SK-N-SH (cell line): ENCODE measurements at regions not wholly inside any gene's neighbourhood (a gene's known extent, or its start where the extent isn't known, plus 50 kb on each side); places are given as distances from the start of the nearest gene placed in this dataset.

Experiments
- CTCF ChIP-seq: fragments of 200-600 bp; sonication (generic); IDR thresholded peaks from 2 replicates; pipeline ENCODE4 v1.6.1; 2017; ENCODE audit warnings: antibody characterized with exemption, mild to moderate bottlenecking, moderate library complexity
- ELF1 ChIP-seq: IDR thresholded peaks from 2 replicates; pipeline ENCODE4 v1.4.0; 2012
- EZH2phosphoT487 ChIP-seq: fragments of 200-600 bp; sonication (generic); IDR thresholded peaks from 2 replicates; pipeline ENCODE4 v1.6.1; 2017; ENCODE audit warnings: low read depth, mixed run types, mild to moderate bottlenecking, antibody characterized with exemption, moderate library complexity, borderline replicate concordance
- FOXM1 ChIP-seq: IDR thresholded peaks from 2 replicates; pipeline ENCODE4 v1.4.0; 2012; ENCODE audit warnings: low read depth, mild to moderate bottlenecking
- GABPA ChIP-seq: IDR thresholded peaks from 2 replicates; pipeline ENCODE4 v1.4.0; 2012; ENCODE audit warnings: low read depth, mild to moderate bottlenecking
- POLR2AphosphoS5 ChIP-seq: IDR thresholded peaks from 2 replicates; pipeline ENCODE4 v1.6.1; 2012; ENCODE audit warnings: low read depth, low read length
- TEAD4 ChIP-seq: IDR thresholded peaks from 2 replicates; pipeline ENCODE4 v1.4.0; 2012; ENCODE audit warnings: mild to moderate bottlenecking, borderline replicate concordance; ENCODE audit not compliant: insufficient read depth
- YY1 ChIP-seq: IDR thresholded peaks from 2 replicates; pipeline ENCODE4 v1.4.0; 2012; ENCODE audit warnings: low read depth, mild to moderate bottlenecking
- TF ChIP-seq, protein P1 (sequence below): IDR thresholded peaks from 2 replicates; pipeline ENCODE4 v1.6.1; 2012; ENCODE audit warnings: mild to moderate bottlenecking, low read depth, low read length, moderate library complexity
- TF ChIP-seq, protein P2 (sequence below): fragments of 150-350 bp; IDR thresholded peaks from 2 replicates; pipeline ENCODE4 v1.6.1; 2017; ENCODE audit warnings: antibody characterized with exemption, low read length, low read depth, borderline replicate concordance

DNA sequence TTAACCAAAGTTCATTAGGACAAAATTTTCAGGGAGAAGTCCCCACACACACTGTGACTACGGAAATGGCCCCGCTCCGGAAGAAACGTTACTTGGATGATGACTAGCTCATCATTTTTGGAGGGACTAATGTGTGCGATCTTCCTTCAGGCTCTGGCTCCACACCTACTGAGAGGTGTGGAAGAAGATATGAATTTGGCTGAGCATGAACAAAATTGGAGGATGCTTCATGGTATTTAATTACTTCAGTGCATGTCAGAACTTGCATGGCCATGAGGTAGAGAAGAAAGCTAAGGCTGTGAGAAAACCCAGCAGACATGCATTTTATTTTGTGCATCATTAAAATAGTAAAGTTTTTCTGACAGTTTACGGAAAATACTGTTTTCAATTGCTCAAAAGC is 202.1 kb upstream of the TLE4 start:
- TF ChIP-seq EZH2phosphoT487, result no peak
- no peak for TF ChIP-seq GABPA
- TF ChIP-seq YY1, result no peak
- no peak for TF ChIP-seq CTCF
- no peak for TF ChIP-seq TEAD4
- TF ChIP-seq, protein P1, sequence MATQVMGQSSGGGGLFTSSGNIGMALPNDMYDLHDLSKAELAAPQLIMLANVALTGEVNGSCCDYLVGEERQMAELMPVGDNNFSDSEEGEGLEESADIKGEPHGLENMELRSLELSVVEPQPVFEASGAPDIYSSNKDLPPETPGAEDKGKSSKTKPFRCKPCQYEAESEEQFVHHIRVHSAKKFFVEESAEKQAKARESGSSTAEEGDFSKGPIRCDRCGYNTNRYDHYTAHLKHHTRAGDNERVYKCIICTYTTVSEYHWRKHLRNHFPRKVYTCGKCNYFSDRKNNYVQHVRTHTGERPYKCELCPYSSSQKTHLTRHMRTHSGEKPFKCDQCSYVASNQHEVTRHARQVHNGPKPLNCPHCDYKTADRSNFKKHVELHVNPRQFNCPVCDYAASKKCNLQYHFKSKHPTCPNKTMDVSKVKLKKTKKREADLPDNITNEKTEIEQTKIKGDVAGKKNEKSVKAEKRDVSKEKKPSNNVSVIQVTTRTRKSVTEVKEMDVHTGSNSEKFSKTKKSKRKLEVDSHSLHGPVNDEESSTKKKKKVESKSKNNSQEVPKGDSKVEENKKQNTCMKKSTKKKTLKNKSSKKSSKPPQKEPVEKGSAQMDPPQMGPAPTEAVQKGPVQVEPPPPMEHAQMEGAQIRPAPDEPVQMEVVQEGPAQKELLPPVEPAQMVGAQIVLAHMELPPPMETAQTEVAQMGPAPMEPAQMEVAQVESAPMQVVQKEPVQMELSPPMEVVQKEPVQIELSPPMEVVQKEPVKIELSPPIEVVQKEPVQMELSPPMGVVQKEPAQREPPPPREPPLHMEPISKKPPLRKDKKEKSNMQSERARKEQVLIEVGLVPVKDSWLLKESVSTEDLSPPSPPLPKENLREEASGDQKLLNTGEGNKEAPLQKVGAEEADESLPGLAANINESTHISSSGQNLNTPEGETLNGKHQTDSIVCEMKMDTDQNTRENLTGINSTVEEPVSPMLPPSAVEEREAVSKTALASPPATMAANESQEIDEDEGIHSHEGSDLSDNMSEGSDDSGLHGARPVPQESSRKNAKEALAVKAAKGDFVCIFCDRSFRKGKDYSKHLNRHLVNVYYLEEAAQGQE, result no peak
- TF ChIP-seq POLR2AphosphoS5, result no peak
- no peak for TF ChIP-seq FOXM1
- TF ChIP-seq ELF1, result no peak
- TF ChIP-seq, protein P2, sequence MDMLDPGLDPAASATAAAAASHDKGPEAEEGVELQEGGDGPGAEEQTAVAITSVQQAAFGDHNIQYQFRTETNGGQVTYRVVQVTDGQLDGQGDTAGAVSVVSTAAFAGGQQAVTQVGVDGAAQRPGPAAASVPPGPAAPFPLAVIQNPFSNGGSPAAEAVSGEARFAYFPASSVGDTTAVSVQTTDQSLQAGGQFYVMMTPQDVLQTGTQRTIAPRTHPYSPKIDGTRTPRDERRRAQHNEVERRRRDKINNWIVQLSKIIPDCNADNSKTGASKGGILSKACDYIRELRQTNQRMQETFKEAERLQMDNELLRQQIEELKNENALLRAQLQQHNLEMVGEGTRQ, result no peak
